ENCODE measurements at regions not wholly inside any gene's neighbourhood (a gene's known extent, or its start where the extent isn't known, plus 50 kb on each side); places are given as distances from the start of the nearest gene placed in this dataset.

DNA sequence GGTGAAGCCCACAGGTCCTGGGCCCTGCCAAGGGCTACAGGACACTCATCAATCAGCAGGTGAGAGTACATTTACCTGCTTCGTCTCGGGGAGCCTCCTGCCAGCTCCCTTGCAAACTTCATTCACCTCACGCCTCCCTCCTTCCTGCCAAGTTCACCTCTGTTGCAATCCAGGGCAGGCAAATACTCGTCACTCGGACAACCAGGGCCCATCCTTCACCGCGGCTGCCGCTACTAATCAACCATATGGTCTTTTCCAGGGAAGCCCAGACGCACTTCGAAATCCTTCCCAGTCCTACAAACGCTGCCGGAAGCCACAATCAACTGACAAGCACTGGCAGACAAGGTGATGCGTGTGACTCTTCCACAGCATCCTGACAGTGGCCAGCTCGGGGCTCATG lies 200.7 kb upstream of the NSMCE3 start:
- no peaks in the 10 kb centered on the region for H3K79me2 ChIP-seq (ENCODE audit: insufficient read depth, low read length)
- Mint-ChIP-seq H3K4me1 (peaks cover 22 to 35% of the 10 kb centered on the region in 2 experiments), H3K27me3 (ENCODE audit: low read depth) (peaks cover 1% of the 10 kb centered on the region), H3K4me3 (no peak overlapping the region), H3K36me3 (ENCODE audit: insufficient read depth in 1 of 3, low read depth in 3 of 3) (no peaks in the 10 kb centered on the region; a peak in 1 of 7 replicates), H3K27ac (peak overlapping the region in 2 of 3 experiments; percentile 47 to 84; a peak in 3 of 7 replicates), H3K9me3 (no peaks in the 10 kb centered on the region)
- H4K5ac ChIP-seq (ENCODE audit: insufficient read length, low read depth, low read length) = no peak overlapping the region
- peaks cover 3% of the 10 kb centered on the region; the same call in 1 of the 2 replicates for H3K4me1 ChIP-seq (ENCODE audit: insufficient read depth, low read length)
- H2BK120ac ChIP-seq (ENCODE audit: low read depth, low read length, poor library complexity, severe bottlenecking) = no peak overlapping the region
- no peaks in the 10 kb centered on the region for H3K9me3 ChIP-seq (ENCODE audit: control insufficient read depth, low read depth, low read length)
- H3K4ac ChIP-seq (ENCODE audit: low read depth, low read length) = no peak overlapping the region
- no peak overlapping the region for H2BK20ac ChIP-seq (ENCODE audit: low read depth, low read length, poor library complexity, severe bottlenecking)
- no peak overlapping the region for H2AFZ ChIP-seq (ENCODE audit: low read length)
- no peak overlapping the region for H3T11ph ChIP-seq (ENCODE audit: low read length)
- H2BK12ac ChIP-seq (ENCODE audit: insufficient read length, low read depth, low read length) = no peak overlapping the region
- no peaks in the 10 kb centered on the region for H3K23me2 ChIP-seq (ENCODE audit: insufficient read length, low read depth, low read length, poor library complexity, severe bottlenecking)
- H3K79me1 ChIP-seq (ENCODE audit: insufficient read depth, low read depth, low read length, poor library complexity, severe bottlenecking) = no peaks in the 10 kb centered on the region
- H4K20me1 ChIP-seq (ENCODE audit: control insufficient read depth, insufficient read depth, insufficient read length) = no peaks in the 10 kb centered on the region
- WGBS (ENCODE audit: extremely low coverage, insufficient read length, low lambda C conversion rate) = no CpG with 5 or more reads among the region's 14 CpGs
- H3K9ac ChIP-seq (ENCODE audit: extremely low read depth, insufficient read length, low read length) = no peak overlapping the region
- H2AK5ac ChIP-seq (ENCODE audit: insufficient read length, low read length) = no peak overlapping the region
- no peak overlapping the region for H2BK5ac ChIP-seq (ENCODE audit: insufficient read length, low read length)
- no peak for DNase-seq
- H3K27me3 ChIP-seq (ENCODE audit: insufficient read depth, low read length) = no peaks in the 10 kb centered on the region
- H3K27ac ChIP-seq (ENCODE audit: insufficient read length, low read depth, low read length) = no peak overlapping the region
- H4K91ac ChIP-seq (ENCODE audit: insufficient read length, low read depth, low read length) = no peak overlapping the region
- no peak overlapping the region for H3K23ac ChIP-seq (ENCODE audit: insufficient read length, low read depth, low read length)
- no peak overlapping the region for H4K8ac ChIP-seq (replicated peaks; ENCODE audit: insufficient read length, low read depth, low read length)
- no peak overlapping the region for H3K4me2 ChIP-seq (ENCODE audit: insufficient read depth, insufficient read length, low read length)
- TF ChIP-seq, protein P1, sequence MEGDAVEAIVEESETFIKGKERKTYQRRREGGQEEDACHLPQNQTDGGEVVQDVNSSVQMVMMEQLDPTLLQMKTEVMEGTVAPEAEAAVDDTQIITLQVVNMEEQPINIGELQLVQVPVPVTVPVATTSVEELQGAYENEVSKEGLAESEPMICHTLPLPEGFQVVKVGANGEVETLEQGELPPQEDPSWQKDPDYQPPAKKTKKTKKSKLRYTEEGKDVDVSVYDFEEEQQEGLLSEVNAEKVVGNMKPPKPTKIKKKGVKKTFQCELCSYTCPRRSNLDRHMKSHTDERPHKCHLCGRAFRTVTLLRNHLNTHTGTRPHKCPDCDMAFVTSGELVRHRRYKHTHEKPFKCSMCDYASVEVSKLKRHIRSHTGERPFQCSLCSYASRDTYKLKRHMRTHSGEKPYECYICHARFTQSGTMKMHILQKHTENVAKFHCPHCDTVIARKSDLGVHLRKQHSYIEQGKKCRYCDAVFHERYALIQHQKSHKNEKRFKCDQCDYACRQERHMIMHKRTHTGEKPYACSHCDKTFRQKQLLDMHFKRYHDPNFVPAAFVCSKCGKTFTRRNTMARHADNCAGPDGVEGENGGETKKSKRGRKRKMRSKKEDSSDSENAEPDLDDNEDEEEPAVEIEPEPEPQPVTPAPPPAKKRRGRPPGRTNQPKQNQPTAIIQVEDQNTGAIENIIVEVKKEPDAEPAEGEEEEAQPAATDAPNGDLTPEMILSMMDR (conservative IDR thresholded peaks at IDR 0.05) = no peak
- H2BK15ac ChIP-seq (ENCODE audit: low read depth, low read length) = no peak overlapping the region
- H3K14ac ChIP-seq (ENCODE audit: insufficient read depth, low read length) = no peak overlapping the region
- no peak overlapping the region for H3K56ac ChIP-seq (ENCODE audit: insufficient read length, low read depth, low read length)
- no peak overlapping the region for H3K18ac ChIP-seq (ENCODE audit: insufficient read length, low read depth, low read length)

Measured in H9 (cell line).